GM20431 (cell line): ENCODE measurements at regions not wholly inside any gene's neighbourhood (a gene's known extent, or its start where the extent isn't known, plus 50 kb on each side); places are given as distances from the start of the nearest gene placed in this dataset.
"Not testable (repeated sequence)": the region's sequence is repeated elsewhere in the genome, so short reads cannot be mapped to it uniquely, and the experiment has no call there.

Source experiments
- in situ Hi-C: fragments of 300-500 bp; cut with MseI, MboI; formaldehyde crosslinking; loops from one replicate; pipeline ENCODE4 v1.15.0; 2020; ENCODE audit warnings: low sequenced_read_pairs; ENCODE audit not compliant: unreplicated experiment

- in situ Hi-C loops = no loop called here
Measured at GRCh38 chr2:49811502-49811901, 657.2 kb upstream of the FSHR start.

GRCh38 chr2:49807689-49808088 lies 653.4 kb upstream of the FSHR start:
- in situ Hi-C loops = no loop called here

GRCh38 chr2:49804111-49804510 lies 649.8 kb upstream of the FSHR start:
- in situ Hi-C loops = no loop called here

GRCh38 chr2:49801898-49802450 lies 647.7 kb upstream of the FSHR start:
- in situ Hi-C loops = no loop called here

GRCh38 chr2:49798570-49798969 lies 644.3 kb upstream of the FSHR start:
- in situ Hi-C loops = no loop called here

- in situ Hi-C loops = no loop called here
Measured at GRCh38 chr2:49796266-49796665, 642.0 kb upstream of the FSHR start.

GRCh38 chr2:49794396-49794795 lies 640.1 kb upstream of the FSHR start:
- in situ Hi-C loops = no loop called here

GRCh38 chr2:49788300-49788699 lies 634.0 kb upstream of the FSHR start:
- in situ Hi-C loops = no loop called here

GRCh38 chr2:49780949-49781348 lies 626.6 kb upstream of the FSHR start:
- in situ Hi-C loops = no loop called here

GRCh38 chr2:49772299-49772970 lies 618.1 kb upstream of the FSHR start:
- in situ Hi-C loops = no loop called here

- in situ Hi-C loops = no loop called here
Measured at GRCh38 chr2:49770919-49771318, 616.6 kb upstream of the FSHR start.

GRCh38 chr2:49767316-49767715 lies 613.0 kb upstream of the FSHR start:
- in situ Hi-C loops = no loop called here

- in situ Hi-C loops = no loop called here
Measured at GRCh38 chr2:49755777-49756176, 601.5 kb upstream of the FSHR start.

- in situ Hi-C loops = no loop called here
Measured at GRCh38 chr2:49754381-49754780, 600.1 kb upstream of the FSHR start.

GRCh38 chr2:49753344-49753985 lies 599.1 kb upstream of the FSHR start:
- in situ Hi-C loops = no loop called here

GRCh38 chr2:49737606-49738005 lies 583.3 kb upstream of the FSHR start:
- in situ Hi-C loops = no loop called here

- in situ Hi-C loops = not testable (repeated sequence)
Measured at GRCh38 chr2:49732924-49733323, 578.6 kb upstream of the FSHR start.

GRCh38 chr2:49719241-49719640 lies 564.9 kb upstream of the FSHR start:
- in situ Hi-C loops = no loop called here

- in situ Hi-C loops = no loop called here
Measured at GRCh38 chr2:49715597-49715996, 561.3 kb upstream of the FSHR start.

GRCh38 chr2:49714454-49714853 lies 560.1 kb upstream of the FSHR start:
- in situ Hi-C loops = no loop called here

GRCh38 chr2:49702740-49703139 lies 548.4 kb upstream of the FSHR start:
- in situ Hi-C loops = no loop called here

- in situ Hi-C loops = no loop called here
Measured at GRCh38 chr2:49693961-49694360, 539.6 kb upstream of the FSHR start.
